ENCODE measurements at regions not wholly inside any gene's neighbourhood (a gene's known extent, or its start where the extent isn't known, plus 50 kb on each side); places are given as distances from the start of the nearest gene placed in this dataset.
A peak's percentile ranks its signal among the peaks of the same experiment; 100 is the strongest.
"Not testable (repeated sequence)": the region's sequence is repeated elsewhere in the genome, so short reads cannot be mapped to it uniquely, and the experiment has no call there.

DNA sequence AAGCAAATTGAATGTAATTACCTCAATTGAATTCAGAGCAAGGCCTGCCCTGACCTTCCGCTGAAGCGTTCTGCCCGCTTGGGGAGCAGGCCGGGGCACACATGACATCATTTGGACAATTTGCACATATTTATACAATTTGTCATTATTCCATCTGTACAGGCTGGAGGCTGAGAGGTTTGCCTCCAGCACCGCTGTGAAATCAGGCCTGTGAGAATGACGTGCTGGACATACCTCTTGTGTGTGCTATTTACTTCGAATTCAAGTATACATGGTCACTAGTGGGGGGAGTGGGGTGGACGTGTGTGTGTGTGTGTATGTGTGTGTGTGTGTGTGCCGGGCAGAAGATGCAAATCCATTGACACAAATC is 285.6 kb downstream of the SHOX start:
- H3K36me3 Mint-ChIP-seq (ENCODE audit: unreplicated experiment): no peaks in the 10 kb centered on the region
- peak overlapping the region; percentile 4 for H3K27ac Mint-ChIP-seq (ENCODE audit: unreplicated experiment)
- peaks cover 8% of the 10 kb centered on the region for H3K27me3 Mint-ChIP-seq (ENCODE audit: unreplicated experiment)
- no peak for TF ChIP-seq CTCF (IDR thresholded peaks at IDR 0.05; ENCODE audit: partially characterized antibody, unreplicated experiment)
- no peak for DNase-seq
- H3K9me3 Mint-ChIP-seq (ENCODE audit: unreplicated experiment): peaks cover 4% of the 10 kb centered on the region
- no peak overlapping the region for H3K4me3 Mint-ChIP-seq (ENCODE audit: unreplicated experiment)
- peaks cover 15% of the 10 kb centered on the region for H3K4me1 Mint-ChIP-seq (ENCODE audit: low read depth, unreplicated experiment)

- Mint-ChIP-seq H3K27me3 (ENCODE audit: unreplicated experiment) (peaks cover 6% of the 10 kb centered on the region), H3K9me3 (ENCODE audit: unreplicated experiment) (peaks cover 3% of the 10 kb centered on the region), H3K36me3 (ENCODE audit: unreplicated experiment) (no peaks in the 10 kb centered on the region), H3K27ac (ENCODE audit: unreplicated experiment) (no peak overlapping the region), H3K4me1 (ENCODE audit: low read depth, unreplicated experiment) (peaks cover 15% of the 10 kb centered on the region), H3K4me3 (ENCODE audit: unreplicated experiment) (no peak overlapping the region)
- TF ChIP-seq CTCF (IDR thresholded peaks at IDR 0.05; ENCODE audit: partially characterized antibody, unreplicated experiment): no peak
- no peak for DNase-seq
Observed at GRCh38 chrX:915427-916229, 285.0 kb downstream of the SHOX start.

DNA sequence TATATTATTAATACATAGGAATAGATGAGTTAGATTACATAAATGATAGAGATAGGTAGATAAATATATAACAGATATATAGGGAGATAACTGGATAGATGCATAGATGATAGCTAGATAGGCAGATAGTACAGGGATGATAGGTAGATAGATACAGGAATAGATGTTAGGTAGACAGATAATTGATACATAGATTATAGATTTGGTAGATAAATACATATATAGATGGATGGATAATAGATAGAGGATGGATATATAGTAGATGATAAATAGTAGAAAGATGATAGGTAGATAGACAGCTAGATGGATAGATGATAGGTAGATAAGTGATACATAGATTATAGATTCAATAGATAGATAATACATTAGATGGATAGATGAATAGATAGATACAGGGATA is 283.6 kb downstream of the SHOX start:
- no peak overlapping the region for H3K4me3 Mint-ChIP-seq (ENCODE audit: unreplicated experiment)
- H3K4me1 Mint-ChIP-seq (ENCODE audit: low read depth, unreplicated experiment): peaks cover 7% of the 10 kb centered on the region
- H3K27ac Mint-ChIP-seq (ENCODE audit: unreplicated experiment): no peak overlapping the region
- H3K9me3 Mint-ChIP-seq (ENCODE audit: unreplicated experiment): peaks cover 1% of the 10 kb centered on the region
- no peaks in the 10 kb centered on the region for H3K27me3 Mint-ChIP-seq (ENCODE audit: unreplicated experiment)
- TF ChIP-seq CTCF (IDR thresholded peaks at IDR 0.05; ENCODE audit: partially characterized antibody, unreplicated experiment): no peak
- no peak for DNase-seq
- H3K36me3 Mint-ChIP-seq (ENCODE audit: unreplicated experiment): no peaks in the 10 kb centered on the region

DNA sequence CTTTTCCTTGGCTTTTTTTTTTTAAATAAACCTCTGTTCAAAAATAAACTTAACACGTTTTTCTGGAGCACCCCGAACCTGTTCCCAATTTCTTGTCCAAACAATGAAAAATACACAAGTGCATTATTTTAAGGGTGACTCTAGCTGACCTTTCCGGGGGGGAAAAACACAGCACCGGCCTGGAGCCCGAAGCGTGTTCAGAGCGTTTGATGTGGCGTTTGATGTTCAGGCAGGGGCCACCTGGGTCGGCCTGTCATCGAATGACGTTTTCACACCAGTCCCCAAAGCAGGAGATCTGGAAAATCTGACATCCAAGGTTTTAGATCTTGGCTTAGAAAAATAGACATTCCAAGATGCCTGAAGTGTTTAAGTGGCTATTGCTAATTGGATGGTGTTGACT is 282.1 kb downstream of the SHOX start:
- Mint-ChIP-seq H3K4me1 (ENCODE audit: low read depth, unreplicated experiment) (peaks cover 7% of the 10 kb centered on the region), H3K27me3 (ENCODE audit: unreplicated experiment) (no peaks in the 10 kb centered on the region), H3K36me3 (ENCODE audit: unreplicated experiment) (no peaks in the 10 kb centered on the region), H3K4me3 (ENCODE audit: unreplicated experiment) (no peak overlapping the region), H3K27ac (ENCODE audit: unreplicated experiment) (no peak overlapping the region), H3K9me3 (ENCODE audit: unreplicated experiment) (peaks cover 2% of the 10 kb centered on the region)
- TF ChIP-seq CTCF (IDR thresholded peaks at IDR 0.05; ENCODE audit: partially characterized antibody, unreplicated experiment): no peak
- no peak for DNase-seq

DNA sequence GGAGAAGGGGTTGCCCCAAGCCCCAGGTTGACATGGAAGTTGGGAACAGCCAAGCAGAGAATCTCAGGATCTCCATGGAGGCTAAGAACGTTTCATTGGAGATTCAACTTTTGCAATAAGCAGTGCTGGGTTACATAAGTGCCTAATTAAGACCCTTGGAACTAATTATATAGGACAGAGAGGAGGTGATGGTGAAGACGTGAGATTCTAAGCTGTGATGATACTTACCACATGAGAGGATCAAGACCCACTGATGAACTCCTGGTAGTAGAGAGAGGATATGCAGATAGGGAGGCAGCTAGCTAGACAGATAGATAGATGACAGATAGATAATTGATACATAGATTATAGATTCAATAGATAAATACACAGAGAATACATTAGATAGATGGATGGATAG is 278.5 kb downstream of the SHOX start:
- not testable (repeated sequence) for H3K27me3 Mint-ChIP-seq (ENCODE audit: unreplicated experiment); H3K9me3 Mint-ChIP-seq (ENCODE audit: unreplicated experiment); H3K4me3 Mint-ChIP-seq (ENCODE audit: unreplicated experiment); H3K36me3 Mint-ChIP-seq (ENCODE audit: unreplicated experiment); DNase-seq; H3K27ac Mint-ChIP-seq (ENCODE audit: unreplicated experiment); H3K4me1 Mint-ChIP-seq (ENCODE audit: low read depth, unreplicated experiment)

Data from glutamatergic neuron (in vitro differentiated cells).